ENCODE measurements at regions not wholly inside any gene's neighbourhood (a gene's known extent, or its start where the extent isn't known, plus 50 kb on each side); places are given as distances from the start of the nearest gene placed in this dataset.

- DNase-seq (ENCODE audit: low read depth, low spot score) (no peak), ATAC-seq (no peak), FAIRE-seq (no peak)
- H3K27ac ChIP-seq (ENCODE audit: control insufficient read depth, insufficient read depth) = no peak overlapping the region
- H3K4me3 ChIP-seq = no peak overlapping the region
- ChIA-PET RAD21 (ENCODE audit: unreplicated experiment) (no interaction called here), CTCF (no interaction called here), POLR2A (no interaction called here), SMC1A (ENCODE audit: uncharacterized antibody, unreplicated experiment) (no interaction called here)
- no peak overlapping the region for H3K4me2 ChIP-seq (ENCODE audit: control insufficient read depth, insufficient read depth)
- H3K4me1 ChIP-seq (ENCODE audit: control insufficient read depth, insufficient read depth, low read length) = no peaks in the 10 kb centered on the region
- H3K36me3 ChIP-seq (ENCODE audit: control insufficient read depth in 2 of 2, insufficient read depth in 2 of 2, low read length in 1 of 2) = no peaks in the 10 kb centered on the region
- TF ChIP-seq KAT2A (conservative IDR thresholded peaks at IDR 0.05; ENCODE audit: control insufficient read depth, low read depth, low read length) = no peak
- no peak for TF ChIP-seq HSF1 (IDR thresholded peaks at IDR 0.05; ENCODE audit: low read depth, low read length)
- no peak for TF ChIP-seq ZBTB33 (IDR thresholded peaks at IDR 0.05)
- TF ChIP-seq NFIC (IDR thresholded peaks at IDR 0.05; ENCODE audit: low read depth, low read length) = no peak
- TF ChIP-seq RBBP5 (conservative IDR thresholded peaks at IDR 0.05) = no peak
- TF ChIP-seq ATF2 (IDR thresholded peaks at IDR 0.05; ENCODE audit: low read length) = no peak
- no peak for TF ChIP-seq EED (IDR thresholded peaks at IDR 0.05; ENCODE audit: low read depth)
- no peak for TF ChIP-seq RCOR1 (conservative IDR thresholded peaks at IDR 0.05; ENCODE audit: low read depth, low read length)
- TF ChIP-seq CEBPB (IDR thresholded peaks at IDR 0.05; ENCODE audit: borderline replicate concordance in 1 of 2, low read depth in 2 of 2, low read length in 2 of 2) = no peak
- no peak for TF ChIP-seq LARP7 (IDR thresholded peaks at IDR 0.05)
- TF ChIP-seq ZNF384 (IDR thresholded peaks at IDR 0.05; ENCODE audit: borderline replicate concordance, low read depth, low read length) = no peak
- in situ Hi-C loops (cut with MboI) = loop anchor here (5.0 to 10.0 kb wide), 2 partner anchors 364 to 957 kb away; partner anchors contain the start of gene CDH13
- no peak overlapping the region for H2AFZ ChIP-seq (ENCODE audit: control insufficient read depth, low read depth, low read length)
- H3K27me3 ChIP-seq (replicated peaks in 1 of 2; ENCODE audit: control insufficient read depth in 2 of 2, insufficient read depth in 2 of 2, low read length in 1 of 2) = peaks cover 0 to 2% of the 10 kb centered on the region in 2 experiments; a peak in 1 of 4 replicates
- H3K9ac ChIP-seq (ENCODE audit: control insufficient read depth, insufficient read depth, low read length) = no peak overlapping the region
- H4K20me1 ChIP-seq (ENCODE audit: control insufficient read depth, insufficient read depth) = no peaks in the 10 kb centered on the region
- H3K9me3 ChIP-seq (replicated peaks; ENCODE audit: control insufficient read depth, insufficient read depth, low read length) = no peaks in the 10 kb centered on the region; the same call in 2 of the 3 replicates
- H3K79me2 ChIP-seq (ENCODE audit: control insufficient read depth, insufficient read depth, low read length) = no peaks in the 10 kb centered on the region
- WGBS (ENCODE audit: insufficient coverage, insufficient replicate concordance, low lambda C conversion rate, missing lambda C conversion rate) = 0% methylated on average over 4 of the region's 6 CpGs
- intact Hi-C loops (cut with micrococcal nuclease; ENCODE audit: unreplicated experiment) = loop anchor here (5.0 to 10.0 kb wide), 2 partner anchors 324 to 957 kb away; no protein-coding TSS in a partner anchor
- no TSS peak for BruUV-seq (replicated peaks)
Observed at GRCh38 chr16:82260212-82260795, 90.3 kb upstream of the MPHOSPH6 start.

All from GM12878 (cell line).